ENCODE measurements at regions not wholly inside any gene's neighbourhood (a gene's known extent, or its start where the extent isn't known, plus 50 kb on each side); places are given as distances from the start of the nearest gene placed in this dataset.
"Not testable (repeated sequence)": the region's sequence is repeated elsewhere in the genome, so short reads cannot be mapped to it uniquely, and the experiment has no call there.

DNA sequence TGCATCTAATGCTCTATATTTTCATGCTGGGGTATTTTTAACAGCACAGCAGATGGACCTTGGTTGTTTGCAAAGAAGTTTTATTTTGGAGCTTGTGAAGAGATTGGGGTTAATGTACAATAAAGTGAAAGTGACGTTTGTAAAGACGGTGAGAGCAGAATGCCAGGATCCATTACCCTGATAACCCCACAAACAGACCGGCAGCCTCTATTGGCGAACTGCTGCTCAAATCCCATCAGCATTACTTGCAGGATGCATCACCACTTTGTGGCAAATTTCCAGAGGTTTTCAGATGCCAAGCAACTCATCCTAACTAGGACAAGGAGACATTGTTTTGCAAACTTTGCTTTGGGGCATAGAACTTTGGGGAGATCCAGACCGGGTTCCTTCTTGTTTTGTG is 383.3 kb upstream of the ZNF462 start:
- no peaks in the 10 kb centered on the region for H3K27me3 Mint-ChIP-seq
- ATAC-seq (no peak), DNase-seq (ENCODE audit: low spot score) (no peak)
- H3K4me1 Mint-ChIP-seq (ENCODE audit: low read depth in 2 of 2) = peaks cover 0 to 5% of the 10 kb centered on the region in 2 donors
- H3K27ac Mint-ChIP-seq = no peak overlapping the region
- H3K36me3 Mint-ChIP-seq = peaks cover 8% of the 10 kb centered on the region
- peaks cover 6% of the 10 kb centered on the region for H3K9me3 Mint-ChIP-seq
- no peak overlapping the region for H3K4me3 Mint-ChIP-seq

- Mint-ChIP-seq H3K36me3 (peaks cover 3% of the 10 kb centered on the region), H3K4me3 (no peak overlapping the region), H3K27me3 (no peaks in the 10 kb centered on the region), H3K9me3 (no peaks in the 10 kb centered on the region), H3K4me1 (ENCODE audit: low read depth in 2 of 2) (peaks cover 0 to 5% of the 10 kb centered on the region in 2 donors), H3K27ac (no peak overlapping the region)
- ATAC-seq = no peak
- DNase-seq (ENCODE audit: low spot score) = no peak
Measured at GRCh38 chr9:106481013-106481609, 381.9 kb upstream of the ZNF462 start.

GRCh38 chr9:106482733-106483132 is 380.2 kb upstream of the ZNF462 start:
- ATAC-seq = no peak
- Mint-ChIP-seq H3K9me3 (no peaks in the 10 kb centered on the region), H3K36me3 (peaks cover 4% of the 10 kb centered on the region)

DNA sequence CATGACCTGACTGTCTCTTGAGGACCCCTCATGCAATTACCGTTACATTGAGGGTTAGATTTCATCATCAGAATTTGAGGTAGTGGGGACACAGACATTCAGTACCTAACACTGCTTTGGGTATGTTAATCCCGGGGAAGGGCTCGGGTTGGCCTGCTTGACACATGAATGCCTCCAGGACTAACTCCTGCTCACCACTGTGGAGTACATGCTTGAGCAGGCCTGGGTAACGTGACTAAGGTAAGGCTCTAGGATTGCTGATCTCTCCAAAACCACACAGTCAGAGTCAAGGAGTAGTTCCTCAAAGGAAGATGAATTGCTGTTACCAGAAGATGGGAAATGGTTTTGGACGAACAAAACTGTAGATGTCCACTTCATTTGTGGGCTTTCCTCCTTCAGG is 376.3 kb upstream of the ZNF462 start:
- ATAC-seq = no peak
- peaks cover 5% of the 10 kb centered on the region for H3K9me3 Mint-ChIP-seq

More at GRCh38 chr9:106482733-106483132, 380.2 kb upstream of the ZNF462 start:
- Mint-ChIP-seq H3K27me3 (no peaks in the 10 kb centered on the region), H3K4me3 (no peak overlapping the region), H3K4me1 (ENCODE audit: low read depth in 2 of 2) (peaks cover 0 to 5% of the 10 kb centered on the region in 2 donors), H3K27ac (peak overlapping the region in 1 of 2 donors; percentile 1)
- DNase-seq (ENCODE audit: low spot score) = no peak

GRCh38 chr9:106487266-106487665 is 375.7 kb upstream of the ZNF462 start:
- Mint-ChIP-seq H3K4me1 (ENCODE audit: low read depth in 2 of 2) (peaks cover 0 to under 1% of the 10 kb centered on the region in 2 donors), H3K4me3 (no peak overlapping the region), H3K36me3 (peaks cover 10% of the 10 kb centered on the region), H3K9me3 (peaks cover 5% of the 10 kb centered on the region), H3K27ac (no peak overlapping the region), H3K27me3 (no peaks in the 10 kb centered on the region)
- DNase-seq (ENCODE audit: low spot score) (no peak), ATAC-seq (no peak)

More for the DNA sequence above, 376.3 kb upstream of the ZNF462 start:
- Mint-ChIP-seq H3K27ac (no peak overlapping the region), H3K36me3 (peaks cover 10% of the 10 kb centered on the region), H3K27me3 (no peaks in the 10 kb centered on the region), H3K4me3 (no peak overlapping the region), H3K4me1 (ENCODE audit: low read depth in 2 of 2) (peaks cover 0 to 3% of the 10 kb centered on the region in 2 donors)
- DNase-seq (ENCODE audit: low spot score) = no peak

- H3K27ac Mint-ChIP-seq; DNase-seq (ENCODE audit: low spot score); H3K4me1 Mint-ChIP-seq (ENCODE audit: low read depth in 2 of 2); H3K27me3 Mint-ChIP-seq; H3K36me3 Mint-ChIP-seq; H3K4me3 Mint-ChIP-seq; H3K9me3 Mint-ChIP-seq; ATAC-seq: not testable (repeated sequence)
Measured at GRCh38 chr9:106492126-106492525, 370.8 kb upstream of the ZNF462 start.

GRCh38 chr9:106500171-106500570 is 362.8 kb upstream of the ZNF462 start:
- DNase-seq (ENCODE audit: low spot score) = no peak
- no peak for ATAC-seq
- H3K27ac Mint-ChIP-seq = no peak overlapping the region
- H3K27me3 Mint-ChIP-seq = no peaks in the 10 kb centered on the region
- peaks cover 0 to 11% of the 10 kb centered on the region in 2 donors for H3K4me1 Mint-ChIP-seq (ENCODE audit: low read depth in 2 of 2)
- H3K4me3 Mint-ChIP-seq = no peak overlapping the region
- peaks cover 3% of the 10 kb centered on the region for H3K9me3 Mint-ChIP-seq
- no peaks in the 10 kb centered on the region for H3K36me3 Mint-ChIP-seq

DNA sequence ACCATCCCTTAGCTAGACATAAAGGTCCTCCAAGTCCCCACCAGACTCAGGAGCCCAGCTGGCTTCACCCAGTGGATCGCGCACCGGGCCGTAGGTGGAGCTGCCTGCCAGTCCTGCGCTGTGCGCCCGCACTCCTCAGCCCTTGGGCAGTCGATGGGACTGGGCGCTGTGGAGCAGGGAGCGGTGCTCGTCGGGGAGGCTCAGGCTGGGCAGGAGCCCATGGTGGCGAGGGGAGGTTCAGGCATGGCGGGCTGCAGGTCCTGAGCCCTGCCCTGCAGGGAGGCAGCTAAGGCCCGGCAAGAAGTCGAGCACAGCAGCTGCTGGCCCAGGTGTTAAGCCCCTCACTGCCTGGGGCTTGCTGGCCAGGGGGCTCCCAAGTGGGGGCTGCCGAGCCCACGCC is 361.8 kb upstream of the ZNF462 start:
- H3K36me3 Mint-ChIP-seq; DNase-seq (ENCODE audit: low spot score); ATAC-seq; H3K9me3 Mint-ChIP-seq; H3K27ac Mint-ChIP-seq; H3K4me1 Mint-ChIP-seq (ENCODE audit: low read depth in 2 of 2); H3K27me3 Mint-ChIP-seq; H3K4me3 Mint-ChIP-seq: not testable (repeated sequence)

DNA sequence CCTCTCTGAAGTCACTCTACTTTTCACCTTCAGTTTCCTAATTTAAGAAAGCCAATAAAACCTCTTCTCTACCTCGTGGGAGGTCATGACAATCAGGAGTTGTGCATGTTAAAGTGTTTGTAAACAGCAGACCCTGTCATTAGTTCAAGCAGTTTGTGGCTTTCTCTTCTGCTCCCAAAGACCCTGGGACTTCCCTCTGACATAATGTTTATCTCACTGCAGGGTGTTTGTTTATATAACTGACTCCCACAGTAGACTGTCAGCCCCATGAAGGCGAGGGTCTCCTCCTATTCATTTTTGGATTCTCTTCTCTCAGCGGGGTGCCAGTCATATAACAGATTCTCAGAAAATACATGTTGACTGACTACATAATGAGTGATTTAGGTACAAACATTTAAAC is 360.0 kb upstream of the ZNF462 start:
- no peak for DNase-seq (ENCODE audit: low spot score)
- Mint-ChIP-seq H3K36me3 (no peaks in the 10 kb centered on the region), H3K27me3 (no peaks in the 10 kb centered on the region), H3K4me1 (ENCODE audit: low read depth in 2 of 2) (peaks cover 0 to 9% of the 10 kb centered on the region in 2 donors), H3K9me3 (peaks cover 3% of the 10 kb centered on the region), H3K27ac (no peak overlapping the region), H3K4me3 (no peak overlapping the region)
- no peak for ATAC-seq

GRCh38 chr9:106503759-106504158 is 359.2 kb upstream of the ZNF462 start:
- ATAC-seq (peak; percentile 58 to 78), DNase-seq (ENCODE audit: low spot score) (no peak)
- peaks cover 3% of the 10 kb centered on the region for H3K9me3 Mint-ChIP-seq
- H3K27ac Mint-ChIP-seq = no peak overlapping the region
- peaks cover 0 to 9% of the 10 kb centered on the region in 2 donors for H3K4me1 Mint-ChIP-seq (ENCODE audit: low read depth in 2 of 2)
- H3K36me3 Mint-ChIP-seq = no peaks in the 10 kb centered on the region
- no peaks in the 10 kb centered on the region for H3K27me3 Mint-ChIP-seq
- no peak overlapping the region for H3K4me3 Mint-ChIP-seq

DNA sequence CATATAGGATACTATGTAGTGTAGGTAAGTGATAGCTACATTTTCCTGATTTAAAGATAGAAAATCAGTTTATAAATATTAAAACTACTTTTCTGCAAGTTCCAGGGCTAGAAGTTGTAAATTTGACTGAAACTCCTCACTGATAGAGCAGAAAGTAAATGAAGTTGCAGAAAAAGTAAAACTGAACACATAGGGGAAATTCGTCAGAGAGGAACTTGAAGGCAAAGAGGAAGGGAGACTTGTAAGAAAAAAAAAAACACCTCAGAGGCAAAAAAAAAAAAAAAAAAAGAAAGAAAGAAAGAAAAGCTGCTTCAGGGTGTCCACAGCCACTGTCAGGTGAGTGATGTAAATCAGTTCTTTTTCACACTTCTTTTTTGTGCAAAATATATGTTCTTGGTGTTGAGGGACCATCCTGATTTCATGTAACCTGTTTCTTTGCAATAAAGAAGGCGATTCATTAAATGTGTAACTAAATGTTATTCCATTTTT is 336.2 kb upstream of the ZNF462 start:
- DNase-seq (ENCODE audit: low spot score) (no peak), ATAC-seq (no peak)
- Mint-ChIP-seq H3K36me3 (peaks cover 8% of the 10 kb centered on the region), H3K9me3 (peaks cover 3% of the 10 kb centered on the region), H3K4me3 (no peak overlapping the region), H3K27ac (no peak overlapping the region), H3K4me1 (ENCODE audit: low read depth in 2 of 2) (peaks cover 5 to 6% of the 10 kb centered on the region in 2 donors), H3K27me3 (no peaks in the 10 kb centered on the region)

- ATAC-seq (no peak), DNase-seq (ENCODE audit: low spot score) (no peak)
- no peaks in the 10 kb centered on the region for H3K36me3 Mint-ChIP-seq
- H3K27ac Mint-ChIP-seq = no peak overlapping the region
- H3K4me1 Mint-ChIP-seq (ENCODE audit: low read depth in 2 of 2) = peaks cover 0 to 13% of the 10 kb centered on the region in 2 donors
- H3K9me3 Mint-ChIP-seq = no peaks in the 10 kb centered on the region
- H3K27me3 Mint-ChIP-seq = no peaks in the 10 kb centered on the region
- H3K4me3 Mint-ChIP-seq = no peak overlapping the region
Measured at GRCh38 chr9:106528158-106528557, 334.8 kb upstream of the ZNF462 start.

- H3K36me3 Mint-ChIP-seq = no peaks in the 10 kb centered on the region
- H3K9me3 Mint-ChIP-seq = no peaks in the 10 kb centered on the region
- ATAC-seq (no peak), DNase-seq (ENCODE audit: low spot score) (no peak)
- peaks cover 5 to 16% of the 10 kb centered on the region in 2 donors for H3K4me1 Mint-ChIP-seq (ENCODE audit: low read depth in 2 of 2)
- H3K27me3 Mint-ChIP-seq = no peaks in the 10 kb centered on the region
- no peak overlapping the region for H3K4me3 Mint-ChIP-seq
- no peak overlapping the region for H3K27ac Mint-ChIP-seq
Measured at GRCh38 chr9:106529616-106530015, 333.4 kb upstream of the ZNF462 start.

DNA sequence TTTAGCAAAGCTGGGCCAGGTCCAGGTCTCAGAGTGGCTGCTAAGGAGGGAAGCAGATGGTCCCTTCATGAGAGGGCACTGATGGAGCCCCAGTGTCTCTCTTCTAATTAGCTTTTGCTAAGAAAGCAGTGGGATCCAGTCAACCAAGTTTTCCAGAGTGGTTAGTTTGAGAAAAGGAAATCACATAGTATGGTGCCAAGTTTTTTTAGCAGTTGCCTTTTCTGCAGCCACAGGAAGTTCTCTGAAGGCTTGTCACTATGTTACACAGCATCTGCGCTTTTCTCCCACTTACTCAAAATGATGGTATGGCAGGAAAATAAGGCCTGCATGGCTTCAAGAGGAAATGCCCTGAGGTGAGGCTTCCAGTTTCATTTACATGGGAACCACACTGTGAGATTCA is 331.5 kb upstream of the ZNF462 start:
- peaks cover 6 to 23% of the 10 kb centered on the region in 2 donors for H3K4me1 Mint-ChIP-seq (ENCODE audit: low read depth in 2 of 2)
- no peak overlapping the region for H3K4me3 Mint-ChIP-seq
- ATAC-seq (no peak), DNase-seq (ENCODE audit: low spot score) (no peak)
- H3K27me3 Mint-ChIP-seq = no peaks in the 10 kb centered on the region
- peak overlapping the region in 1 of 2 donors; percentile 31 for H3K27ac Mint-ChIP-seq
- no peaks in the 10 kb centered on the region for H3K9me3 Mint-ChIP-seq
- no peaks in the 10 kb centered on the region for H3K36me3 Mint-ChIP-seq

Data from natural killer cell treated with Interleukin-12 subunit alpha and Interleukin-12 subunit beta and Interleukin-15 and Interleukin-18, amount 100 ng/mL, for 72 hours (primary cell).